ENCODE measurements at regions not wholly inside any gene's neighbourhood (a gene's known extent, or its start where the extent isn't known, plus 50 kb on each side); places are given as distances from the start of the nearest gene placed in this dataset.
"Not testable (repeated sequence)": the region's sequence is repeated elsewhere in the genome, so short reads cannot be mapped to it uniquely, and the experiment has no call there.

GRCh38 chr2:16249246-16250055 is 309.1 kb downstream of the MYCN start:
- DNase-seq (ENCODE audit: low read depth in 3 of 3, low spot score in 2 of 3): no peak

- no peak for DNase-seq (ENCODE audit: low read depth in 3 of 3, low spot score in 2 of 3)
Measured at GRCh38 chr2:16248571-16249105, 308.3 kb downstream of the MYCN start.

- no peak for DNase-seq (ENCODE audit: low read depth in 3 of 3, low spot score in 2 of 3)
Measured at GRCh38 chr2:16247326-16248122, 307.2 kb downstream of the MYCN start.

GRCh38 chr2:16246911-16247310 is 306.6 kb downstream of the MYCN start:
- DNase-seq (ENCODE audit: low read depth in 3 of 3, low spot score in 2 of 3): no peak

GRCh38 chr2:16246281-16246850 is 306.0 kb downstream of the MYCN start:
- DNase-seq (ENCODE audit: low read depth in 3 of 3, low spot score in 2 of 3): no peak

GRCh38 chr2:16245481-16246054 is 305.2 kb downstream of the MYCN start:
- DNase-seq (ENCODE audit: low read depth in 3 of 3, low spot score in 2 of 3): no peak

- DNase-seq (ENCODE audit: low read depth in 3 of 3, low spot score in 2 of 3): no peak
Measured at GRCh38 chr2:16244966-16245320, 304.6 kb downstream of the MYCN start.

GRCh38 chr2:16244153-16244965 is 304.0 kb downstream of the MYCN start:
- no peak for DNase-seq (ENCODE audit: low read depth in 3 of 3, low spot score in 2 of 3)

- no peak for DNase-seq (ENCODE audit: low read depth in 3 of 3, low spot score in 2 of 3)
Measured at GRCh38 chr2:16243411-16243996, 303.2 kb downstream of the MYCN start.

- DNase-seq (ENCODE audit: low read depth in 3 of 3, low spot score in 2 of 3): no peak
Measured at GRCh38 chr2:16242906-16243305, 302.6 kb downstream of the MYCN start.

- DNase-seq (ENCODE audit: low read depth in 3 of 3, low spot score in 2 of 3): no peak
Measured at GRCh38 chr2:16241166-16242160, 301.1 kb downstream of the MYCN start.

GRCh38 chr2:16240402-16240801 is 300.1 kb downstream of the MYCN start:
- no peak for DNase-seq (ENCODE audit: low read depth in 3 of 3, low spot score in 2 of 3)

GRCh38 chr2:16239296-16239850 is 299.0 kb downstream of the MYCN start:
- DNase-seq (ENCODE audit: low read depth in 3 of 3, low spot score in 2 of 3): no peak

- DNase-seq (ENCODE audit: low read depth in 3 of 3, low spot score in 2 of 3): no peak
Measured at GRCh38 chr2:16238786-16239185, 298.4 kb downstream of the MYCN start.

- DNase-seq (ENCODE audit: low read depth in 3 of 3, low spot score in 2 of 3): no peak
Measured at GRCh38 chr2:16238001-16238761, 297.8 kb downstream of the MYCN start.

GRCh38 chr2:16235747-16236146 is 295.4 kb downstream of the MYCN start:
- DNase-seq (ENCODE audit: low read depth in 3 of 3, low spot score in 2 of 3): no peak

- DNase-seq (ENCODE audit: low read depth in 3 of 3, low spot score in 2 of 3): not testable (repeated sequence)
Measured at GRCh38 chr2:16235291-16235690, 294.9 kb downstream of the MYCN start.

- no peak for DNase-seq (ENCODE audit: low read depth in 3 of 3, low spot score in 2 of 3)
Measured at GRCh38 chr2:16228951-16229350, 288.6 kb downstream of the MYCN start.
